ENCODE measurements at regions not wholly inside any gene's neighbourhood (a gene's known extent, or its start where the extent isn't known, plus 50 kb on each side); places are given as distances from the start of the nearest gene placed in this dataset.

GRCh38 chr4:43875655-43876054 lies 573.0 kb downstream of the KCTD8 start:
- Histone ChIP-seq H3K4me3 (replicated peaks; ENCODE audit: insufficient read depth, low read length) (no peak overlapping the region), H3K27ac (replicated peaks) (no peak overlapping the region), H3K27me3 (ENCODE audit: insufficient read depth, poor library complexity, severe bottlenecking) (no peaks in the 10 kb centered on the region)
- TF ChIP-seq GABPA (IDR thresholded peaks at IDR 0.05; ENCODE audit: low read depth) (no peak), REST (IDR thresholded peaks at IDR 0.05; ENCODE audit: insufficient replicate concordance, low read depth) (no peak), CTCF (IDR thresholded peaks at IDR 0.05; ENCODE audit: insufficient read depth, low read length) (no peak)
- no peak for DNase-seq (ENCODE audit: low read depth in 1 of 2, low spot score in 1 of 2)

GRCh38 chr4:43882470-43882869 lies 566.1 kb downstream of the KCTD8 start:
- no peak for DNase-seq (ENCODE audit: low read depth in 1 of 2, low spot score in 1 of 2)
- no peak overlapping the region for H3K27ac ChIP-seq (replicated peaks)
- H3K27me3 ChIP-seq (ENCODE audit: insufficient read depth, poor library complexity, severe bottlenecking), result no peaks in the 10 kb centered on the region
- H3K4me3 ChIP-seq (replicated peaks; ENCODE audit: insufficient read depth, low read length), result no peak overlapping the region
- TF ChIP-seq GABPA (IDR thresholded peaks at IDR 0.05; ENCODE audit: low read depth) (no peak), POLR2AphosphoS5 (IDR thresholded peaks at IDR 0.05; ENCODE audit: low read depth) (no peak), CTCF (IDR thresholded peaks at IDR 0.05; ENCODE audit: insufficient read depth, low read length) (no peak), SPI1 (IDR thresholded peaks at IDR 0.05; ENCODE audit: borderline replicate concordance, low read depth) (no peak), REST (IDR thresholded peaks at IDR 0.05; ENCODE audit: insufficient replicate concordance, low read depth) (no peak)

- no peak for TF ChIP-seq POLR2AphosphoS5 (IDR thresholded peaks at IDR 0.05; ENCODE audit: low read depth)
Observed at GRCh38 chr4:43886196-43886595, 562.4 kb downstream of the KCTD8 start.

GRCh38 chr4:43898836-43899235 lies 549.8 kb downstream of the KCTD8 start:
- TF ChIP-seq SPI1 (IDR thresholded peaks at IDR 0.05; ENCODE audit: borderline replicate concordance, low read depth) (no peak), POLR2AphosphoS5 (IDR thresholded peaks at IDR 0.05; ENCODE audit: low read depth) (no peak)
- no peak for DNase-seq (ENCODE audit: low read depth in 1 of 2, low spot score in 1 of 2)
- no peak overlapping the region for H3K27ac ChIP-seq (replicated peaks)
- H3K4me3 ChIP-seq (replicated peaks; ENCODE audit: insufficient read depth, low read length), result no peak overlapping the region
- H3K27me3 ChIP-seq (ENCODE audit: insufficient read depth, poor library complexity, severe bottlenecking), result no peaks in the 10 kb centered on the region

More at GRCh38 chr4:43886196-43886595, 562.4 kb downstream of the KCTD8 start:
- H3K27ac ChIP-seq (replicated peaks), result no peak overlapping the region
- no peak overlapping the region for H3K4me3 ChIP-seq (replicated peaks; ENCODE audit: insufficient read depth, low read length)
- no peak for DNase-seq (ENCODE audit: low read depth in 1 of 2, low spot score in 1 of 2)
- no peaks in the 10 kb centered on the region for H3K27me3 ChIP-seq (ENCODE audit: insufficient read depth, poor library complexity, severe bottlenecking)

GRCh38 chr4:43903456-43903855 lies 545.2 kb downstream of the KCTD8 start:
- no peak for TF ChIP-seq GABPA (IDR thresholded peaks at IDR 0.05; ENCODE audit: low read depth)
- no peak for TF ChIP-seq SPI1 (IDR thresholded peaks at IDR 0.05; ENCODE audit: borderline replicate concordance, low read depth)
- TF ChIP-seq REST (IDR thresholded peaks at IDR 0.05; ENCODE audit: insufficient replicate concordance, low read depth), result no peak
- no peak for TF ChIP-seq CTCF (IDR thresholded peaks at IDR 0.05; ENCODE audit: insufficient read depth, low read length)
- TF ChIP-seq POLR2AphosphoS5 (IDR thresholded peaks at IDR 0.05; ENCODE audit: low read depth), result no peak
- Histone ChIP-seq H3K27ac (replicated peaks) (no peak overlapping the region), H3K4me3 (replicated peaks; ENCODE audit: insufficient read depth, low read length) (no peak overlapping the region), H3K27me3 (ENCODE audit: insufficient read depth, poor library complexity, severe bottlenecking) (no peaks in the 10 kb centered on the region)
- no peak for DNase-seq (ENCODE audit: low read depth in 1 of 2, low spot score in 1 of 2)
